GM19455 (cell line): ENCODE measurements at regions not wholly inside any gene's neighbourhood (a gene's known extent, or its start where the extent isn't known, plus 50 kb on each side); places are given as distances from the start of the nearest gene placed in this dataset.
"Not testable (repeated sequence)": the region's sequence is repeated elsewhere in the genome, so short reads cannot be mapped to it uniquely, and the experiment has no call there.

ENCODE experiments used
- ATAC-seq: cut with Tn5 transposase; IDR thresholded peaks from one replicate; pipeline ENCODE4 v1.9.1; 2021; ENCODE audit not compliant: unreplicated experiment

DNA sequence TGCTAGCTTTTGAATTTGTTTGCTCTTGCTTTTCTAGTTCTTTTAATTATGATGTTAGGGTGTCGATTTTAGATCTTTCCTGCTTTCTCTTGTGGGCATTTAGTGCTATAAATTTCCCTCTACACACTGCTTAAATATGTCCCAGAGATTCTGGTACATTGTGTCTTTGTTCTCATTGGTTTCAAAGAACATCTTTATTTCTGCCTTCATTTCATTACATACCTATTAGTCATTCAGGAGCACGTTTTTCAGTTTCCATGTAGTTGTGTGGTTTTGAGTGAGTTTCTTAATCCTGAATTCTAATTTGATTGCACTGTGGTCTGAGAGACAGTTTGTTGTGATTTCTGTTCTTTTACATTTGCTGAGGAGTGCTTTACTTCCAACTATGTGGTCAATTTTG, 51.2 kb upstream of the MB21D2 start:
- ATAC-seq = not testable (repeated sequence)

DNA sequence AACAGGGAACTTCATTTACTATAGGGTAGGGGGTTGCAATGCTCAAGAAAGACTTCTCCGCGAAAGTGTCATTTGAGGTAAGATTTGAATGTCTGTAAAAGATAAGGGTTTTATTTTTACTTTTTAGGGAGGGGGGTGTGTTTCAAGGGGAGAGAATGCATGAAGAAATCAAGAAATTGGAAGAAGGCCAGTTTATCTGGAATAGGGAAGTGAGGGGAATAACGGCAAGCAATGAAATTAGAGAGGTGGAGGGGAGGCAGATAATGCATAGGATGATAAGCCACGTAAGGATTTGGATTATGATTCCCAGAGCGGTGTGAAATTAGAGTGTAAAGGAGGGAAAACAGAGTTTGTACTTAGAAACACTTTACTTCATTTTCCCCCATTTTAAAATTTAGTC, 63.0 kb upstream of the MB21D2 start:
- ATAC-seq = no peak

DNA sequence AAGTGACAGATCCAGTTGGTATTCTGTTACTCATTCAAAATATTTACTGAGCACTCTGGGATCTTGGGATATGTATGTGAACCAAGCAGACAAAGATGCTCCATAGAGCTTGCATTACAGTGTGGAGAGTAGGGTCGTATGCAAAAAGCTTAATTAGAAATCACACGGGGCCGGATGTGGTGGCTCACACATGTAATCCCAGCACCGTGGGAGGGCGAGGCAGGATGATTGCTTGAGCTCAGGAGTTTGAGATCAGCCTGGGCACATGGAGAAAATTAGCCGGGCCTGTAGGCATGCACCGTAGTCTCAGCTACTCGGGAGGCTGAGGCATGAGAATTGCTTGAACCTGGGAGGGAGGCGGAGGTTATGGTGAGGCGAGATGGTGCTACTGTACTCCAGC, 68.7 kb upstream of the MB21D2 start:
- no peak for ATAC-seq

DNA sequence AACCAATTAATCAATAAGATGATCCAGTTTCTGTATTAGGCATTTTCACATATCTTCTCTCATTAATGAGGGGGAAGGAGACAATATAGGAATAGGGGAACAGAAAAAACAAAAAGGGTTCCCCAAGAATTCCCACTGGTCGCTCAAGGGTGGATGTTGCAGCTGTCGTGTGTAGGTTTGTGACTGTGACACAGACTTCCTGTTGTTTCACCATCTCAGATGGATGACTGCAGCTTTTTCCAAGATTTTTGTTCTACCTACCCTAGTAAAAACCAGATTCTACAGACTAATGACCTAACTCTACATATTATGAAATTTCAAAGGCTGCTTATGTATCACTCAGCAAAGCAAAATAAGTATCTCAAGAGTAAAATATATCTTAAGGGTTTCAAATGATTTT, 73.7 kb upstream of the MB21D2 start:
- ATAC-seq = no peak

DNA sequence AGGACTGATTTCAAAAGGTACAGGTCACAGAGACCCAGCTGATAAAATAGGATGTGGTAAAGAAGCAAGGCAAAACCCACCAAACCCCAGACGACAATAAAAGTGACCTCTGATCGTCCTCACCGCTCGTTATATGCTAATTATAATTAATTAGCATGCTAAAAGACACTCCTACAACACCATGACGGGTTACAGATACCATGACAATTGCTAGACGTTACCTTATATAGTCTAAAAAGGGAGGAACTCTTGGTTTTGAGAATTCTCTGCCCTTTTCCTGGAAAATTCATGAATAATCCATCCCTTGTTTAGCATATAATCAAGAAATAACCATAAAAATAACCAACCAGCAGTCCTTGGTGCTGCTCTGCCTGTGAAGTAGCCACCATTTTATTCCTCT, 74.7 kb upstream of the MB21D2 start:
- no peak for ATAC-seq

DNA sequence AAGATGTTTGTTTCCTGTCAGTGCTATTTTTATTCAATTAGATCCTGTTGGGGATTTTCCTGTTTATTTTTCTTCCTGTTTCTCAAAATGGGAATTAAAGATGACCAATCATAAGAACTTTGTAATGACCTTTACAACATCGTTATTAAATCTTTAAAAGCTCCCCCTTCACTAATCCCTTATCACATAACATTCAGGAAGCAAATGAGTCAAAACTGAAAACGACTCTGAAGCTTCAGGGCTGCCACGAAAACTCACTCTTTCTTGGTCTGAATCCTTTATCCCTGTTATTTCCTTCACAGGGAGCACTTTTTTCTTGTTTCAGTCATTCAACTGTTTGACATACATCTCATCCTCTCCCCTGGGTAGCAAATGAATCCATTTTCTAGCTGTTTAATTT, 75.8 kb upstream of the MB21D2 start:
- no peak for ATAC-seq

DNA sequence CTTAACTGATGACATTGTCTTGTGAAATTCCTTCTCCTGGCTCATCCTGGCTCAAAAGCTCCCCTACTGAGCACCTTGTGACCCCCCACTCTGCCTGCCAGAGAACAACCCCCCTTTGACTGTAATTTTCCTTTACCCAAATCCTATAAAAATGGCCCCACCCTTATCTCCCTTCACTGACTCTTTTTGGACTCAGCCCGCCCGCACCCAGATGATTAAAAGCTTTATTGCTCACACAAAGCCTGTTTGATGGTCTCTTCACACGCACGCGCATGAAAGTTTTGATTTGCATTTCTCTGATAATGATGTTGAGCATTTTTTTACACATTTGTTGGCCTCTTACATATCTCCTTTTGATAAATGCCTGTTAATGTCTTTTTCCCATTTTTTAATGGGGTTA, 83.5 kb upstream of the MB21D2 start:
- not testable (repeated sequence) for ATAC-seq

DNA sequence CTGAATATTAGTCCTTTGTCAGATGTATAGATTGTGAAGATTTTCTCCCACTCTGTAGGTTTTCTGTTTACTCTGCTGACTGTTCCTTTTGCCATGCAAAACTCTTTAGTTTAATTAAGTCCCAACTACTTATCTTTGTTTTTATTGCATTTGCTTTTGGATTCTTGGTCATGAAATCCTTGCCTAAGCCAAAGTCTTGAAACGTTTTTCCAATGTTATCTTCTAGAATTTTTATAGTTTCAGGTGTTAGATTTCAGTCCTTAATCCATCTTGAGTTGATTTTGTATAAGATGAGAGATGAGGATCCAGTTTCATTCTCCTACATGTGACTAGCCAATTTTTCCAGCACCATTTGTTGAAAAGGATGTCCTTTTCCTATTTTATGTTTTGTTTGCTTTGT, 86.0 kb upstream of the MB21D2 start:
- not testable (repeated sequence) for ATAC-seq

DNA sequence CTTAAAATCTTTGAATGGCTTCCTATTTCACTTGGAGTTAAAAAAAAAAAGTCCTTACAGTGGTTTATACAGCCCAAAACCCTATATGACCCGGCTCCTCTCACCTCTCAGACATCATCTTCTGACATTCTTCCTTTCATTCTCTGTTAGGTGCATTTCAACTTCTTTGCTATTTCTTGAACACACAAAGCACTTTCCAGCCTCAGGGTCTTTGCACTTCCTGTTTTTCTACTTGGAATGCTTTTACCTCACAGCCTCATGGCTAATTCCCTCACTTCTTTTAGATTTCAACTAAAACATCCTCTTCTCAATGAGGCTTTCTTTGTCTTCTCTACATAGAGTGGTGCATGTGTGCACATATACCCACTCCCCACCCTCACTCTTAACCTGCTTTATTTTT, 91.0 kb upstream of the MB21D2 start:
- ATAC-seq = no peak

DNA sequence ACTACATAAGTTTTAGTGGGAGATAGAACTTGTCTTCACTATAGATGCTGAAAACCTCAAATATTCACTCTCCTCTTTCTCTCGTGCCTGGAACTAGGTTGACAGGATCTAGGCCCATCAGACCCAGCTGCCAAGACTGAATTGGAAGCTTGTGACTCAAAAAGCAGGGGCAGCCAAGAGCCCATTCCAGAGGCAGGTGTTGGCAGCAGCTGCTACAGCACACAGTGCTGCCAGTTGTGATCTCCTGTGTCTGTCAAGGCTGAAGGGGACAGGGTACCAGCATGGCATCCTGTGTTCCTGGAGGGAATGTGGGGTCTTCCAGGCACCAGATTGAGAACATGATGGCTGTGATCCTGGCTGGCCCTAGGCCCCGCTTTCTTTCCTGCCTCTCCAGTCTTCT, 92.5 kb upstream of the MB21D2 start:
- no peak for ATAC-seq

DNA sequence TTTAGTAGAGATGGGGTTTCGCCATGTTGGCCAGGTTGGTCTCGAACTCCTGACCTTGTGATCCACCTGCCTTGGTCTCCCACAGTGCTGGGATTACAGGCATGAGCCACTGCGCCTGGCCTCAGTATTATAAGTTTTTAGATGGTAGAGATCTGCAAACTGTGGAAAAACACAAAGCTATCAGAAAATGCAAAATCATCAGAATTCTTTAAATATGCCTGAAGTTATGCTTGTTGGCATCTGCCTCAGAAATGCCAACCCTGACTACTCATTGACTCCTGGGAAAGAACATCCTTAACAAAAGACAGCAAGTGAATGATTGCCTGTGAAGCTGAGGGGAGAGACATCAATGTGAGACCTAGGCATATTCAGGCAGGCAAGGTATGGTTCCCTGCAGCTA, 94.3 kb upstream of the MB21D2 start:
- no peak for ATAC-seq

DNA sequence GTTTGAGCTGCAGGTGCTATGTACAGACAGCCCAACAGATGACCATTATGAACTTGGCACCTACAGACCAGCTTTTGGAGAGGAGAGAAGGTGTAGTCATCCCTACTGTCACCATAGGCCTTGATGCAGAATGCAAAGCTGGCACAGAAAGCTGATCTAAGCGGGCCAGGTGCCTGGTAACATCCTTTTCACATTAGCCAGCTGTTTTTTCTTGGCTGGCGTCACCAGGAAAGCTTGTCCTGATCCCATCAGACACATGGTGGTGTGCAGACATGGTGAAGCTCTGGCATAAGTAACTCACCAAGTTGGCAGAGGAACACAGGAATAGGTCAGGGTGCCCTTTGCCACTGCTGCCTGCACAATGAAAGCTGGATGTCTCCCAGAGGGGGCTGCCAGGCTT, 97.2 kb upstream of the MB21D2 start:
- ATAC-seq = no peak

DNA sequence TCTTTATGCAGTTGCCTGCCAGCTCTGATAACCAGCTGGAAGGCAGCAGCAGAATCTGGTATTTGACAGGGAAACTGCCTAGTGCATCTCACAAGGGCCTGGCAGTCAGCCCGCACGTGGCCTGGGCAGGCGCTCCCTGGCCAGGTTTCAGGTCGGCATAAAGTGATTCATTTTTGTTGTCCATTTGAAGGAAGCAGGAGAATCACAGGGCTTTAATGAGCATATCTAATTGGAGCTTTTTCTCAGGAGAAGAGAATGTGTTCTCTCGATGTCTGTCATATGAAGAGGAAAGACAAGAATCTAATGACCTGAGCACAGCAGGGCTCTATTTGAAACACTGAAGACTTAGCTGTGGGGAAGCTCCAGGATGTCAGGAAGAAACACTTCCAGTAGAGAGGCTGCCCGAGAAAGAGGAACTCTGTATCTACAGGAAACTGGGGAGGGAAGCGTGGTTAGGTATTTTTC, 98.8 kb upstream of the MB21D2 start:
- no peak for ATAC-seq

DNA sequence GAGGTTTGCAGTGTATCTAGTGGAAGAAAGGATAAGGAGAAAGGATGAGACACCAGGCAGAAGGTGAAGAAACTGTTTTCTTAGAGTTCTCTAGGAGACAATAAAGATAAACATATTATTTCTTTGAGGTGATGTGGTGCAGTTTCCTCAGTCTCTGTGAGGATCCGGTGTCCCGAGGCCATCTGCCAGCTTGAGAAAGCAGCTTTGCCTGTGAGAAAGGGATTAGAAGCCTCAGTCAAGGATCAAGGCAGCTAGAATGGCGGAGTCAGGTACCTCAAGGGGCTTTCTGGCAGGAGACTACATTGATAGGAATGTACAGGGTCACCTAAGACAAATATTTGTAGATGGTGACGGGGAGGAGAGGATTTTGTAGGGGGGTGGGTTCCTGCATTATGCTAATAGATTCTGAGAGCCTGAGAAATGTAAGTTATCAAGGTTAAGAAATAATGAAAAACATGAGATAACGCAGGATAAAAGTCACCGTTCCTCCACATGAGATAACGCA, 103.9 kb upstream of the MB21D2 start:
- ATAC-seq = no peak

DNA sequence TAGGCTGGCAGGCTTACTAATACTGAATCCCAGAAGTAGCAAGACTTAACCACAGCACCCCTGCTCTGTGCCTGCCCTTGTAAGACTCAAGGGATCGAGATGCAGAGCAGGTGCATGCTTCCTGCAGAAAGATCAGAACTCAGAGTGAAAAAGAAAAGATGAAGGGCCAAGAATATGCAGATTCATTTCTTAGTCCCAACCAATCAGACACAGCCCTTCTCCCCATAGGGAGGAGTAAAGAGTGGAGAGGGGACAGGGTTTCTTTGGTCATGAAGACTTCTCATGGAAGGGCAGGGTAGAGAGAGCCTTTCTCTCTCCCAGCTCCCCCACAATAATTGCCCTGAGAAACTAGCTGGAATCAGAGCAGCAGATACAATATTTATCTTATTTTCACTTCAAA, 105.6 kb upstream of the MB21D2 start:
- no peak for ATAC-seq

DNA sequence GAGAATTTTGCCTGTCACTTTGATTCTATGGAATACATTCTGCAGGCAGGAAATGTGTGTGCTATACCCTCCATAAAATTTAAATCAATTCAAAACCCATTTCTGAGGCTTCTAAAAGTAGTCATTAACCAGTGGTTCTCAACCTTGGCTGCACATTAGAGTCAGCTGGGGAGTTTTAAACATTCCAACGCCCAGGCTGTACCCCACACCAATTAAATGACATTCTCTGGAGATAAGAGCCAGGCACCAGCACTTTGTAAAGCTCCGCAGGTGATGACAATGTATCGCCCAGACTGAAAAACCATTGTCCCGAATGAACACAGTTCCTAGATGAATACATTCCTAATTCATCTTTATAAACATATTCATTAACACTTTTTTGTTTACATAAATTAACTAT, 110.6 kb upstream of the MB21D2 start:
- ATAC-seq = no peak

DNA sequence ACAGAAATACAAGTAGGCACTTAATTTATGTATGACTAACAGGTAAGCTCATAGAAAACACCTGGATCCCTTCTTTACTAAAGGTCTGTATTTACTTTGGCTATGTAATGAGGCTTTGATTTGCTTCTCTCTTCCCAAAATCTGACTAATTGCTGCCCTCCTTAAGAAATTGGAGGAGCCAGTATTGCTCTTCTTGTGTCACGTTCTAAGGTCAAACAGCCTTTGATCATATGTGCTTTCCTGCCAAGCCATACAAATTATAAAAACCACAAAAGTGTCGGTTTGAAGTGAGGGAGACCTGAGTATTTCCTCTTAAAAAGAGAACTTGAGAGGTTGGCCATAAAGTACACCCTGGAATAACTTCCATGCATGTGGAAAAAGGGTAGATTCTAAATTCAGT, 112.1 kb upstream of the MB21D2 start:
- ATAC-seq = no peak

DNA sequence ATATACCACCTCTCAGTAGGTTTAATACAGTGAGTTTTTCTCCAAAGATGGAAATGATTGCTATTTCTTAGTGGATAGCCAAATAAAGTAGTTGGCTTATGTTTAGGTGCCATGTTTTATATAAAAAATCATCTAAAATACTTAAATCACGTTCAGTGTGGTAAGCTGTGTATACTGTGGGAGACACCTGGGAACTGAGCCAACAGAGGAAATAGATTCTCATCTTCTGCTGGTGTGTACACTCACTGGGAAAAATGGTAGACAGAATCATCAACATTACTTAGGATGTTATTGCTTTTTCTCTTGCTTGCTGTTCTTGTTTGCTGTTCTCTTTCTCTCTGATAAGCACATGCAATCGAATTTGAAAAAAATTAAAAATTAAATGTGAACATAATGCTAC, 112.6 kb upstream of the MB21D2 start:
- no peak for ATAC-seq

DNA sequence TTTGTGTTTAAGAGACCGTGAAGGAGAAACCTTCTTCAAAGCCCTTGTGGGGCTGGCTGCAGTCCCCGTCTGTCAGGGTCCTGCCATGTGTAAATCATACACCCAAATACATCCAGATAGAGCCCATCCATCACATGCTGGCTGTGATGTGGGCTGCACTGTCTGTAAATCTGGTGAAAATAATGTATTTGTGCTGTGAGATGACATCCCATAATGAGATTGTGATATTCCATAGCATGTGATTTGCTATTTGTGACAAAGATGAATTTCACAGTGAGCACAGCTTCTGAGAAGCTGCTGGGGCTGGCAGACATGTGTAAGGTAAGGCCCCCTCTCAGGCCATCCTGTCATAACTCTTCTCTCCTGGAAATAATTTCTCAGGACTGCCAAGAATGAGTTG, 114.3 kb upstream of the MB21D2 start:
- no peak for ATAC-seq

DNA sequence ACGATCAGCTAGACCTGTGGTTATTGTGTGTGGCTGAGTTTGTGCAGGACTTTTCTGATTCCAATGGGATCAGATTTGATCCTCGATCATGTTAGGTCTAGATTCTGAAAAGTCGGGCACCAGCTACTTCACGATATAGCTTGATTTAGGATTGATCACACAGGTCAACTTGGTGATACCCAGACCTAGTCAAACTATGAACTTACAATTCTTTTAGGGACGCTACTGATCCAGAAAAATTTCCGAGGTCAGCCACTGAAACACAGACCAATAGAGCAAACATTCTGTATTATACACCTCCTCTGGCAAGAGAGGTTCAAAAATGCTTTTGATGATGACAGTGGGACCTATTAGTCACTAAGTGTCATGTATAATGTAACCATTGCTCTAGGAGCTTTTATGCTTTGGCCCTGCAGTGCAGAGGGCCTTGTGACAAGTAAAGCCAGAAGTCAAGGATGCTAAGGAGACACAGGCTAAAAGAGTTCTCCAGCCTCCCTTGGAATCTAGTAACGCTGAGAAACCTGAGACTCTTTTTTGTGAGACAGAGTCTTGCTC, 115.6 kb upstream of the MB21D2 start:
- no peak for ATAC-seq

DNA sequence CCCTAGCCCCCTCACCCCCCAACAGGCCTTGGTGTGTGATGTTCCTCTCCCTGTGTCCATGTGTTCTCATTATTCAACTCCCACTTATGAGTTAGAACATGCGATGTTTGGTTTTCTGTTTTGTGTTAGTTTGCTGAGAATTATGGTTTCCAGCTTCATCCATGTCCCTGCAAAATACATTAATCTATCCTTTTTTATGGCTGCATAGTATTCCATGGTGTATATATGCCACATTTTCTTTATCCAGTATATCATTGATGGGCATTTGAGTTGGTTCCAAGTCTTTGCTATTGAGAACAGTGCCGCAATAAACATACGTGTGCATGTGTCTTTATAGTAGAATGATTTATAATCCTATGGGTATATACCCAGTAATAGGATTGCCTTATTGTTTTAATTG, 120.2 kb upstream of the MB21D2 start:
- not testable (repeated sequence) for ATAC-seq

DNA sequence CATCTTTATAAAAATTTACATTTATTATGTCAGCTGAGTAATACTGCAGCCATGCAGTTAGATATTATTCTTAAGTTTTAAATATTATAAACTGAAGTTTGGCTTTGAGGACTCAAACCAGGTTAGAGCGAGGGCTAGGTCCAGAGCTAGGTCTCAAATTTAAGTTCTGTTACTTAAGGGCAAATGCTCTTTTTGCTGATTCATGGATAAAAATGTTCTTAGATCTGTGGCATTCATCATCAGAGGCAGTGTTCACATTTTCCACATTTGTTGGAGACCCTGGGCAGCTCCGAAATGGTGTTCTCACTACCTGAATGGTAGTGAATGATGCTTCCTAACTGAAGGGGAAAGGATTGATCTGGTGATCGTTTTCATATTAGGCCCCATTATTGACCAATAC, 121.4 kb upstream of the MB21D2 start:
- no peak for ATAC-seq

DNA sequence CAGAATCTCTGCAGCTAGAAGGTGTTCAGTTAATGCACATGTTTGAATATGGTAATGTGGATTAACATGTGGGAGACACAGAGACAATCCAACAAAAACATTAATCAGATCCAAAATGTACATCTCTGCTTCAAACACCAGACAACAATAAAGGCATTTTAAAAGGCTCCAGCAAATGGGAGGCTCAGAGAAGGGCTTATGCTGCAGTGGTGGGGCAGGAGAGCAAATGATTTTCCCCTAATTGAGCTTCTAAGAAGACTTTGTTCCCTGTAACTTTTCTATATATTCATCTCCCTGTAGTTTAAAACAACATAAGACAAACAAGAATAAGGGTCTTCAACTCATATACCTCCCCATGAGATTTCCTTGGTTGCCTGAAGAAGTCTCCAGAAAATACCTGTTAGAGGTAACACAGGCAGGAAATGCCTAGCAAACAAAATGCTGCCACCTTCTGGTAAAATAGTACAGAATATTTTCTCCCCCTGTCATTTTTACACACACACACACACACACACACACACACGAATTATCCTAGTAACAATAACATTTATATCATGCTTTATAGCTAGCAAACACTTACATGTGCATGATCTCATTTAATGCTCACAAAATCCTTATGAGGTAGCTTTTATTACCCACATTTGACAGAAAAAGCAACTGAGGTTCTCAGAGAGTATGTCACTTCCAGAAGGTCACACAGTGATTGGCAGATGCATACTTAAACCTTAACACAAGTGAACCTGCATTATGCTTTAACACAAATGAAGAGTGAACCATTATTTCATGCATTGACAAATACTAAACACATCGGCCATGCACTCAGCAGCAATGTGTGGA, 123.4 kb upstream of the MB21D2 start:
- ATAC-seq = peak; percentile 69
